K562 (cell line): ENCODE measurements at regions not wholly inside any gene's neighbourhood (a gene's known extent, or its start where the extent isn't known, plus 50 kb on each side); places are given as distances from the start of the nearest gene placed in this dataset.

Source experiments
- ATAC-seq: fragments of 200-7000 bp; cut with Tn5 transposase; 3 replicates; pipeline ENCODE4 v1.9.1; 2020; ENCODE audit warnings: moderate library complexity
- BruUV-seq: library from RNA; stranded (reverse); fragments of 400-500 nt; replicated peaks from 2 replicates; lab custom pipeline; 2021; lab: Mats Ljungman, UMichigan
- CTCF ChIA-PET: fragments of 300-600 bp; formaldehyde crosslinking; extraction: SDS; loops from one replicate; lab custom pipeline; 2021; ENCODE audit warnings: low intra/inter-chr PET ratio; lab: Yijun Ruan, JAX
- POLR2A ChIA-PET: fragments of 300-600, 350-650 bp; sonication (Branson Sonifier 250); formaldehyde crosslinking; extraction: SDS; loops from one replicate; lab custom pipeline; 2021; ENCODE audit warnings: antibody characterized with exemption, inconsistent platforms; lab: Yijun Ruan, JAX
- DNase-seq, 4 experiments: peaks; one replicate each; pipeline versions ENCODE4 v3.0.0 to v3.0.0-alpha.2; 2011 to 2018; ENCODE audit warnings: low spot score in 3 of 4, mixed read lengths in 3 of 4; ENCODE audit errors: extremely low read depth in 1 of 4
- FAIRE-seq: peaks from 2 replicates; lab custom pipeline; 2011; peaks lifted over from hg19 to GRCh38; lab: Jason Lieb, UNC
- H2AFZ ChIP-seq: 2 replicates; pipeline ENCODE4 v1.6.0; 2011; ENCODE audit warnings: low read depth, low read length, control low read depth, inconsistent platforms
- H3K27ac ChIP-seq: fragments of 200-600 bp; 3 replicates; pipeline ENCODE4 v1.8.0; 2011; ENCODE audit warnings: low read depth, mild to moderate bottlenecking, control low read depth, inconsistent platforms, low read length, moderate library complexity, mixed read lengths; ENCODE audit errors: extremely low read depth
- H3K27me3 ChIP-seq, 2 experiments: fragments of 300-600 bp in 1 of 2; 2 replicates in 1 of 2; 3 replicates in 1 of 2; pipeline versions ENCODE4 v1.6.0 to v1.8.0; 2011; ENCODE audit warnings: inconsistent platforms in 2 of 2, low read length in 2 of 2, mild to moderate bottlenecking in 1 of 2, mixed read lengths in 1 of 2, moderate library complexity in 1 of 2; ENCODE audit not compliant: control insufficient read depth in 2 of 2, insufficient read depth in 2 of 2
- H3K36me3 ChIP-seq: fragments of 300-600 bp; 3 replicates; pipeline ENCODE4 v1.8.0; 2011; ENCODE audit warnings: mild to moderate bottlenecking, low read length, inconsistent platforms; ENCODE audit not compliant: control insufficient read depth, insufficient read depth
- H3K4me1 ChIP-seq, 2 experiments: fragments of 200-600 bp in 1 of 2; replicated peaks in 1 of 2; 2 replicates in 1 of 2; 3 replicates in 1 of 2; pipeline versions ENCODE4 v1.5.1 to v1.8.0; 2011; ENCODE audit warnings: inconsistent platforms in 2 of 2, low read length in 2 of 2, mild to moderate bottlenecking in 1 of 2, mixed read lengths in 1 of 2, moderate library complexity in 1 of 2; ENCODE audit not compliant: control insufficient read depth in 2 of 2, insufficient read depth in 2 of 2
- H3K4me2 ChIP-seq: 2 replicates; pipeline ENCODE4 v1.6.1; 2011; ENCODE audit warnings: low read length, control low read depth, inconsistent platforms, mixed read lengths; ENCODE audit not compliant: insufficient read depth
- H3K4me3 ChIP-seq: fragments of 200-600 bp; sonication (generic), shearing (Covaris generic); 2 replicates; pipeline ENCODE4 v1.5.1; 2016; ENCODE audit warnings: control low read depth, inconsistent platforms
- H3K79me2 ChIP-seq: fragments of 200-600 bp; 3 replicates; pipeline ENCODE4 v1.8.0; 2011; ENCODE audit warnings: low read length, inconsistent platforms; ENCODE audit not compliant: control insufficient read depth, insufficient read depth
- H3K9ac ChIP-seq, 2 experiments: 2 replicates each; pipeline versions ENCODE4 v1.6.0 to v1.6.1; 2011; ENCODE audit warnings: low read depth in 2 of 2, low read length in 2 of 2, control low read depth in 1 of 2, inconsistent platforms in 1 of 2, mild to moderate bottlenecking in 1 of 2, mixed read lengths in 1 of 2; ENCODE audit not compliant: insufficient read depth in 1 of 2
- H3K9me1 ChIP-seq: one replicate; pipeline ENCODE4 v1.6.0; 2011; ENCODE audit warnings: inconsistent platforms, mild to moderate bottlenecking, low read length, moderate library complexity; ENCODE audit not compliant: control insufficient read depth, insufficient read depth
- H3K9me3 ChIP-seq: replicated peaks from 2 replicates; pipeline ENCODE4 v1.5.1; 2011; ENCODE audit warnings: low read depth, low read length, inconsistent platforms; ENCODE audit not compliant: control insufficient read depth, insufficient read depth
- H4K20me1 ChIP-seq: replicated peaks from 2 replicates; pipeline ENCODE4 v1.6.1; 2011; ENCODE audit warnings: low read length, inconsistent platforms, mixed read lengths; ENCODE audit not compliant: control insufficient read depth, insufficient read depth
- BCL6 ChIP-seq: fragments of 250-450 bp; sonication (Bioruptor Pico); IDR thresholded peaks from 2 replicates; pipeline ENCODE4 v1.4.0; 2020
- BRD9 ChIP-seq: fragments of 450-650 bp; IDR thresholded peaks from 2 replicates; pipeline ENCODE4 v1.6.1; 2018; ENCODE audit warnings: low read depth; ENCODE audit not compliant: partially characterized antibody
- CEBPB ChIP-seq: fragments of 450-650 bp; IDR thresholded peaks from 2 replicates; pipeline ENCODE4 v1.6.1; 2016; ENCODE audit warnings: missing genetic modification characterization, missing compliant biosample characterization
- ESRRA ChIP-seq: fragments of 450-650 bp; IDR thresholded peaks from 2 replicates; pipeline ENCODE4 v1.6.1; 2014; ENCODE audit warnings: low read depth, mild to moderate bottlenecking, moderate library complexity, borderline replicate concordance
- ETV1 ChIP-seq: fragments of 450-650 bp; conservative IDR thresholded peaks from 2 replicates; pipeline ENCODE4 v1.6.1; 2016; ENCODE audit warnings: missing genetic modification characterization, control low read depth, low read depth, missing compliant biosample characterization
- FOSL1 ChIP-seq: fragments of 200-800 bp; sonication (Bioruptor generic); conservative IDR thresholded peaks from 2 replicates; pipeline ENCODE4 v1.6.1; 2016; ENCODE audit warnings: missing genetic modification characterization, missing compliant biosample characterization
- NEUROD1 ChIP-seq: fragments of 150-350 bp; IDR thresholded peaks from 2 replicates; pipeline ENCODE4 v1.6.1; 2014; ENCODE audit warnings: borderline replicate concordance, low read length, low read depth; ENCODE audit not compliant: partially characterized antibody
- REST ChIP-seq, 2 experiments: fragments of 450-650 bp; formaldehyde crosslinking in 1 of 2; IDR thresholded peaks; 2 replicates each; pipeline versions ENCODE4 v1.4.0 to v1.6.1; 2014 to 2020; ENCODE audit warnings: mild to moderate bottlenecking in 2 of 2, borderline replicate concordance in 1 of 2, low read depth in 1 of 2
- ZNF445 ChIP-seq: fragments of 250-450 bp; sonication (Bioruptor Pico); IDR thresholded peaks from 2 replicates; pipeline ENCODE4 v1.4.0; 2020; ENCODE audit warnings: low read depth, mild to moderate bottlenecking, moderate library complexity
- WGBS: fragments of 100-300 bp; shearing (Covaris generic); methylation state at CpG from one replicate; pipeline ENCODE4 v1.1.6; 2016; ENCODE audit warnings: low coverage, mixed read lengths; ENCODE audit not compliant: insufficient coverage; ENCODE audit errors: missing lambda C conversion rate; 5-methylcytosine and 5-hydroxymethylcytosine counted together
- in situ Hi-C: fragments of 300-500 bp; cut with MboI; formaldehyde crosslinking; loops from 4 replicates; pipeline ENCODE4 v1.15.0; 2018; ENCODE audit warnings: inconsistent platforms, mixed read lengths
- intact Hi-C: fragments of 100-400 bp; cut with micrococcal nuclease; formaldehyde crosslinking; loops from 2 replicates; pipeline ENCODE4 v1.14.2; 2022

GRCh38 chr11:123375832-123376231 lies 54.2 kb upstream of the GRAMD1B start:
- in situ Hi-C loops: no loop called here
- ATAC-seq: no peak
- Histone ChIP-seq H2AFZ (no peak overlapping the region), H3K9ac (no peak overlapping the region), H3K9me1 (no peaks in the 10 kb centered on the region), H3K9me3 (no peaks in the 10 kb centered on the region), H3K27ac (no peak overlapping the region), H3K4me1 (no peaks in the 10 kb centered on the region), H3K4me3 (no peak overlapping the region), H3K79me2 (no peaks in the 10 kb centered on the region), H3K27me3 (no peaks in the 10 kb centered on the region), H3K36me3 (no peaks in the 10 kb centered on the region), H3K4me2 (no peak overlapping the region), H4K20me1 (no peaks in the 10 kb centered on the region)
- CTCF ChIA-PET: no interaction called here
- DNase-seq: no peak
- no peak for FAIRE-seq
- TF ChIP-seq ZNF445 (CRISPR knock-in tag) (no peak), BRD9 (no peak), CEBPB (tag) (no peak), ETV1 (tag) (no peak), ESRRA (no peak), FOSL1 (tag) (no peak), NEUROD1 (no peak), REST (IDR thresholded peaks at IDR 0.05; ENCODE audit: borderline replicate concordance) (no peak), REST (CRISPR knock-in tag; IDR thresholded peaks at IDR 0.05; ENCODE audit: low read depth) (no peak), BCL6 (CRISPR knock-in tag) (no peak)
- 0% methylated on average over 2 of the region's 3 CpGs for WGBS
- no TSS peak for BruUV-seq
- intact Hi-C loops: no loop called here
- POLR2A ChIA-PET: no interaction called here
